ENCODE measurements at regions not wholly inside any gene's neighbourhood (a gene's known extent, or its start where the extent isn't known, plus 50 kb on each side); places are given as distances from the start of the nearest gene placed in this dataset.

GRCh38 chr2:234344012-234344411 is 152.9 kb downstream of the ARL4C start:
- Mint-ChIP-seq H3K4me3 (no peak overlapping the region), H3K4me1 (peaks cover 32% of the 10 kb centered on the region), H3K9me3 (peaks cover 22% of the 10 kb centered on the region), H3K27me3 (no peaks in the 10 kb centered on the region), H3K36me3 (ENCODE audit: low read depth) (peaks cover 24% of the 10 kb centered on the region), H3K27ac (no peak overlapping the region)
- ChIA-PET CTCF (interaction anchor here (1.3 kb wide), 1 partner anchor 10 kb away, joined by 5 read pairs; no protein-coding TSS in a partner anchor), POLR2A (no interaction called here)
- DNase-seq, result no peak

- no peak overlapping the region for H3K27ac Mint-ChIP-seq
- H3K9me3 Mint-ChIP-seq, result peaks cover 24% of the 10 kb centered on the region
- no peak for DNase-seq
- H3K4me3 Mint-ChIP-seq, result no peak overlapping the region
- H3K36me3 Mint-ChIP-seq (ENCODE audit: low read depth), result peaks cover 27% of the 10 kb centered on the region
- POLR2A ChIA-PET, result no interaction called here
- CTCF ChIA-PET, result interaction anchor here (1.3 kb wide), 1 partner anchor 10 kb away, joined by 5 read pairs; no protein-coding TSS in a partner anchor
- no peaks in the 10 kb centered on the region for H3K27me3 Mint-ChIP-seq
- H3K4me1 Mint-ChIP-seq, result peaks cover 31% of the 10 kb centered on the region
These were observed 153.5 kb downstream of the ARL4C start for GRCh38 chr2:234343372-234343771.

- H3K9me3 Mint-ChIP-seq, result peaks cover 23% of the 10 kb centered on the region
- ChIA-PET POLR2A (no interaction called here), CTCF (interaction anchor here (1.5 kb wide), 1 partner anchor 8 kb away, joined by 4 read pairs; no protein-coding TSS in a partner anchor)
- H3K4me1 Mint-ChIP-seq, result peaks cover 31% of the 10 kb centered on the region
- no peak for DNase-seq
- peaks cover 26% of the 10 kb centered on the region for H3K36me3 Mint-ChIP-seq (ENCODE audit: low read depth)
- no peaks in the 10 kb centered on the region for H3K27me3 Mint-ChIP-seq
- no peak overlapping the region for H3K4me3 Mint-ChIP-seq
- H3K27ac Mint-ChIP-seq, result no peak overlapping the region
These were observed 155.4 kb downstream of the ARL4C start for GRCh38 chr2:234341306-234341985.

GRCh38 chr2:234339501-234339900 is 157.4 kb downstream of the ARL4C start:
- Mint-ChIP-seq H3K4me3 (no peak overlapping the region), H3K27ac (no peak overlapping the region)
- CTCF ChIA-PET, result no interaction called here

GRCh38 chr2:234339011-234339410 is 157.9 kb downstream of the ARL4C start:
- Mint-ChIP-seq H3K4me1 (peaks cover 45% of the 10 kb centered on the region), H3K9me3 (peaks cover 20% of the 10 kb centered on the region), H3K27me3 (no peaks in the 10 kb centered on the region), H3K4me3 (no peak overlapping the region), H3K36me3 (ENCODE audit: low read depth) (peaks cover 23% of the 10 kb centered on the region), H3K27ac (no peak overlapping the region)
- CTCF ChIA-PET, result no interaction called here
- no peak for DNase-seq
- POLR2A ChIA-PET, result no interaction called here

More at GRCh38 chr2:234339501-234339900, 157.4 kb downstream of the ARL4C start:
- Mint-ChIP-seq H3K9me3 (peaks cover 20% of the 10 kb centered on the region), H3K36me3 (ENCODE audit: low read depth) (peaks cover 23% of the 10 kb centered on the region), H3K27me3 (no peaks in the 10 kb centered on the region), H3K4me1 (peaks cover 42% of the 10 kb centered on the region)
- POLR2A ChIA-PET, result no interaction called here
- DNase-seq, result no peak

GRCh38 chr2:234335661-234336228 is 161.1 kb downstream of the ARL4C start:
- Mint-ChIP-seq H3K36me3 (ENCODE audit: low read depth) (peaks cover 25% of the 10 kb centered on the region), H3K9me3 (peaks cover 15% of the 10 kb centered on the region), H3K27me3 (no peaks in the 10 kb centered on the region), H3K4me3 (peak overlapping the region; percentile 33), H3K4me1 (peaks cover 62% of the 10 kb centered on the region), H3K27ac (peak overlapping the region; percentile 88)
- CTCF ChIA-PET, result interaction anchor here (0.7 to 2.3 kb wide), 3 partner anchors 45 to 75 kb away, joined by 3 to 6 read pairs (median 3); no protein-coding TSS in a partner anchor
- POLR2A ChIA-PET, result no interaction called here
- peak; percentile 57 for DNase-seq

- Mint-ChIP-seq H3K9me3 (peaks cover 15% of the 10 kb centered on the region), H3K36me3 (ENCODE audit: low read depth) (peaks cover 18% of the 10 kb centered on the region), H3K4me1 (peaks cover 65% of the 10 kb centered on the region), H3K4me3 (no peak overlapping the region), H3K27ac (no peak overlapping the region), H3K27me3 (no peaks in the 10 kb centered on the region)
- ChIA-PET POLR2A (no interaction called here), CTCF (interaction anchor here (0.9 to 1.0 kb wide), 2 partner anchors 12 to 16 kb away, joined by 3 read pairs; no protein-coding TSS in a partner anchor)
- no peak for DNase-seq
These were observed 162.1 kb downstream of the ARL4C start for GRCh38 chr2:234334756-234335155.

- H3K36me3 Mint-ChIP-seq (ENCODE audit: low read depth), result peaks cover 12% of the 10 kb centered on the region
- H3K27ac Mint-ChIP-seq, result no peak overlapping the region
- no peak overlapping the region for H3K4me3 Mint-ChIP-seq
- peaks cover 9% of the 10 kb centered on the region for H3K9me3 Mint-ChIP-seq
- H3K4me1 Mint-ChIP-seq, result peaks cover 67% of the 10 kb centered on the region
- ChIA-PET POLR2A (no interaction called here), CTCF (interaction anchor here (0.9 to 1.0 kb wide), 2 partner anchors 13 to 16 kb away, joined by 3 read pairs; no protein-coding TSS in a partner anchor)
- no peaks in the 10 kb centered on the region for H3K27me3 Mint-ChIP-seq
- no peak for DNase-seq
These were observed 162.7 kb downstream of the ARL4C start for GRCh38 chr2:234334151-234334550.

GRCh38 chr2:234333168-234334130 is 163.4 kb downstream of the ARL4C start:
- Mint-ChIP-seq H3K4me3 (no peak overlapping the region), H3K36me3 (ENCODE audit: low read depth) (peaks cover 8% of the 10 kb centered on the region), H3K9me3 (peaks cover 4% of the 10 kb centered on the region), H3K27me3 (no peaks in the 10 kb centered on the region), H3K27ac (no peak overlapping the region), H3K4me1 (peaks cover 63% of the 10 kb centered on the region)
- CTCF ChIA-PET, result interaction anchor here (1.0 kb wide), 1 partner anchor 15 kb away, joined by 3 read pairs; no protein-coding TSS in a partner anchor
- POLR2A ChIA-PET, result no interaction called here
- no peak for DNase-seq

- no peak overlapping the region for H3K27ac Mint-ChIP-seq
- DNase-seq, result no peak
- H3K9me3 Mint-ChIP-seq, result no peaks in the 10 kb centered on the region
- CTCF ChIA-PET, result no interaction called here
- peaks cover 3% of the 10 kb centered on the region for H3K36me3 Mint-ChIP-seq (ENCODE audit: low read depth)
- POLR2A ChIA-PET, result no interaction called here
- no peaks in the 10 kb centered on the region for H3K27me3 Mint-ChIP-seq
- no peak overlapping the region for H3K4me3 Mint-ChIP-seq
- H3K4me1 Mint-ChIP-seq, result peaks cover 65% of the 10 kb centered on the region
These were observed 164.9 kb downstream of the ARL4C start for GRCh38 chr2:234331966-234332365.

GRCh38 chr2:234331566-234331965 is 165.3 kb downstream of the ARL4C start:
- peaks cover 61% of the 10 kb centered on the region for H3K4me1 Mint-ChIP-seq
- no peaks in the 10 kb centered on the region for H3K27me3 Mint-ChIP-seq
- H3K9me3 Mint-ChIP-seq, result no peaks in the 10 kb centered on the region
- DNase-seq, result no peak
- H3K4me3 Mint-ChIP-seq, result no peak overlapping the region
- POLR2A ChIA-PET, result no interaction called here
- H3K27ac Mint-ChIP-seq, result no peak overlapping the region
- peaks cover 3% of the 10 kb centered on the region for H3K36me3 Mint-ChIP-seq (ENCODE audit: low read depth)
- CTCF ChIA-PET, result no interaction called here

- Mint-ChIP-seq H3K36me3 (ENCODE audit: low read depth) (peaks cover 3% of the 10 kb centered on the region), H3K9me3 (no peaks in the 10 kb centered on the region), H3K27ac (no peak overlapping the region), H3K4me3 (no peak overlapping the region), H3K27me3 (no peaks in the 10 kb centered on the region), H3K4me1 (peaks cover 54% of the 10 kb centered on the region)
- ChIA-PET POLR2A (no interaction called here), CTCF (no interaction called here)
- DNase-seq, result no peak
These were observed 166.0 kb downstream of the ARL4C start for GRCh38 chr2:234330902-234331301.

All from activated CD4-positive, alpha-beta T cell treated with anti-CD3 and anti-CD28 coated beads, Interleukin-2, amount 10 ng/mL, durations not matched to agents 7 days and 5 days (primary cell).